Sigmoid colon (tissue), 6 donors: ENCODE measurements at regions not wholly inside any gene's neighbourhood (a gene's known extent, or its start where the extent isn't known, plus 50 kb on each side); places are given as distances from the start of the nearest gene placed in this dataset.

Source experiments
- DNase-seq: peaks from one replicate; pipeline ENCODE4 v3.0.0-alpha.2; 2019
- H3K27ac ChIP-seq, 4 donors: fragments of 200-600 bp; sonication (generic); one replicate each; pipeline ENCODE4 v1.5.1; 2016 to 2019; ENCODE audit warnings: mild to moderate bottlenecking in 1 of 4
- H3K27me3 ChIP-seq, 3 donors: fragments of 200-600 bp; sonication (generic); one replicate each; pipeline ENCODE4 v1.5.1; 2019; ENCODE audit warnings: mild to moderate bottlenecking in 1 of 3
- H3K36me3 ChIP-seq, 4 donors: fragments of 200-600 bp; sonication (generic); one replicate each; pipeline ENCODE4 v1.5.1; 2016 to 2019
- H3K4me1 ChIP-seq, 4 donors: fragments of 200-600 bp; sonication (generic); one replicate each; pipeline ENCODE4 v1.5.1; 2017 to 2019
- H3K4me3 ChIP-seq, 4 donors: fragments of 200-600 bp; sonication (generic); one replicate each; pipeline ENCODE4 v1.5.1; 2017 to 2019; ENCODE audit warnings: mild to moderate bottlenecking in 2 of 4, moderate library complexity in 1 of 4
- H3K9me3 ChIP-seq, 4 donors: fragments of 200-600 bp in 3 of 4; sonication (generic) in 3 of 4; one replicate each; pipeline versions ENCODE4 v1.5.1 to v1.6.1; 2013 to 2019
- EP300 ChIP-seq, 4 donors: sonication (generic); formaldehyde crosslinking; IDR thresholded peaks; one replicate each; pipeline ENCODE4 v1.6.1; 2017; ENCODE audit warnings: antibody characterized with exemption in 4 of 4
- POLR2A ChIP-seq, 2 donors: fragments of 450-650 bp; IDR thresholded peaks; one replicate each; pipeline ENCODE4 v1.6.1; 2016; ENCODE audit warnings: antibody characterized with exemption in 2 of 2, mild to moderate bottlenecking in 2 of 2, moderate library complexity in 2 of 2
- POLR2AphosphoS5 ChIP-seq, 4 donors: sonication (generic); formaldehyde crosslinking; IDR thresholded peaks; one replicate each; pipeline ENCODE4 v1.6.1; 2017; ENCODE audit warnings: antibody characterized with exemption in 4 of 4
- WGBS, 2 donors: extraction: QIAGEN DNeasy Blood & Tissue Kit; methylation state at CpG; one replicate each; pipeline ENCODE4 v1.1.7; 2013; 5-methylcytosine and 5-hydroxymethylcytosine counted together
- intact Hi-C: fragments of 100-400 bp; cut with DNase I; formaldehyde crosslinking; loops from one replicate; pipeline ENCODE4 v1.15.1; 2023
- TF ChIP-seq, protein P1 (sequence below), 4 experiments: fragments of 450-650 bp in 3 of 4; fragments of 200-600 bp in 1 of 4; IDR thresholded peaks; one replicate each; pipeline ENCODE4 v1.5.1; 2016 to 2019; ENCODE audit warnings: antibody characterized with exemption in 4 of 4, mild to moderate bottlenecking in 3 of 4, moderate library complexity in 2 of 4
- donor health status: healthy with polysubstance abuse.
- donor health status: healthy.

DNA sequence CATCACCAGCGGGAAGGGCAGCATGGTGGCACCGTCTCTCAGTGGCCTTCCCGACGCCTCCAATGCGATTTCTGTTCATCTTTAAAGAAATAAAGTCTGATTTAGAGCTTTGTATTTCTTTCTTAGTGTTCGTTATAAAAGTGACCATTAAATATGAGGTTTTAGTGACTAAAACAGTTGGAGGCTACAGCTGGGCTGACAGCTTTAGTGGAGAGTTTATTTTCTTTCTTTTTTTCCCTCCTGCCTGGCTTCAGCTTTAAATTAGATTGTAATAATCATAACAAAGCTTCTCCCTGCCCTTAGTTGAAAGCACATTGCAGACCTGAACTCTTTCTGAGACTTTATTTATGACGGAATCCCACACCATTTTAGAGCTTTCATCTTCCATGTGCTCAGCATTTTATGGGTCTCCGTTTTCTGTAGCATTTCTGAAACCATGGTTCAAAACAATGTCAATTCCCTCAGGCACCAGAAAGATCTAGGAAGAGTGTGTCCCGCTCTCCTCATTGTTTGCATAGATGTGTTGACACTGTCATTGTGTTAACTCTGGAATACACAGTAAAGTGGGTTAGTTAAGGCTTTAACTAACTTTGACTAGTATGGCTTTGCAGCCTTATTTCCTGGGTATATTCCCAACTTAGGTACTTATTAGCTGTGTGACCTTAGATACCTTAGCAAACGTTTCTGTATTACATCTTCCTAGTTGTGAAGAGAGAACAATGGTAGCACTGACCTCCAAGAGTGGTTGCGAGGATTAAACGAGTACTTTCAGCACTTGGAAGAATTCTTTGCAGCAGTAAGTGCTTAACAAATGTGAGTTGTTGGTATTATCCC lies 97.4 kb upstream of the PGRMC2 start:
- no peak overlapping the region for H3K4me3 ChIP-seq
- H3K27me3 ChIP-seq, result no peaks in the 10 kb centered on the region
- 79 to 84% methylated on average over 12 of the region's 12 CpGs for WGBS, 2 donors
- no peak for DNase-seq
- H3K9me3 ChIP-seq, result no peaks in the 10 kb centered on the region
- no peaks in the 10 kb centered on the region for H3K36me3 ChIP-seq
- H3K4me1 ChIP-seq, result peaks cover 0 to 72% (median 63%) of the 10 kb centered on the region in 4 donors
- TF ChIP-seq POLR2AphosphoS5 (IDR thresholded peaks at IDR 0.05) (no peak), POLR2A (IDR thresholded peaks at IDR 0.05) (no peak), EP300 (IDR thresholded peaks at IDR 0.05) (no peak)
- TF ChIP-seq, protein P1, sequence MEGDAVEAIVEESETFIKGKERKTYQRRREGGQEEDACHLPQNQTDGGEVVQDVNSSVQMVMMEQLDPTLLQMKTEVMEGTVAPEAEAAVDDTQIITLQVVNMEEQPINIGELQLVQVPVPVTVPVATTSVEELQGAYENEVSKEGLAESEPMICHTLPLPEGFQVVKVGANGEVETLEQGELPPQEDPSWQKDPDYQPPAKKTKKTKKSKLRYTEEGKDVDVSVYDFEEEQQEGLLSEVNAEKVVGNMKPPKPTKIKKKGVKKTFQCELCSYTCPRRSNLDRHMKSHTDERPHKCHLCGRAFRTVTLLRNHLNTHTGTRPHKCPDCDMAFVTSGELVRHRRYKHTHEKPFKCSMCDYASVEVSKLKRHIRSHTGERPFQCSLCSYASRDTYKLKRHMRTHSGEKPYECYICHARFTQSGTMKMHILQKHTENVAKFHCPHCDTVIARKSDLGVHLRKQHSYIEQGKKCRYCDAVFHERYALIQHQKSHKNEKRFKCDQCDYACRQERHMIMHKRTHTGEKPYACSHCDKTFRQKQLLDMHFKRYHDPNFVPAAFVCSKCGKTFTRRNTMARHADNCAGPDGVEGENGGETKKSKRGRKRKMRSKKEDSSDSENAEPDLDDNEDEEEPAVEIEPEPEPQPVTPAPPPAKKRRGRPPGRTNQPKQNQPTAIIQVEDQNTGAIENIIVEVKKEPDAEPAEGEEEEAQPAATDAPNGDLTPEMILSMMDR (IDR thresholded peaks at IDR 0.05), result no peak
- intact Hi-C loops, result loop anchor here (5.0 kb wide), 3 partner anchors 323 to 707 kb away; partner anchors contain the start of genes LARP1B and SCLT1
- H3K27ac ChIP-seq, result peak overlapping the region; percentile 82 to 88 (median 84)

- Histone ChIP-seq H3K27me3 (no peaks in the 10 kb centered on the region), H3K36me3 (no peaks in the 10 kb centered on the region), H3K9me3 (no peaks in the 10 kb centered on the region), H3K4me3 (no peak overlapping the region), H3K27ac (peak overlapping the region; percentile 82 to 88 (median 84)), H3K4me1 (peaks cover 0 to 68% (median 56%) of the 10 kb centered on the region in 4 donors)
- no peak for DNase-seq
- no peak for TF ChIP-seq POLR2AphosphoS5 (IDR thresholded peaks at IDR 0.05)
- no peak for TF ChIP-seq EP300 (IDR thresholded peaks at IDR 0.05)
- TF ChIP-seq POLR2A (IDR thresholded peaks at IDR 0.05), result no peak
- TF ChIP-seq, protein P1 (IDR thresholded peaks at IDR 0.05), result no peak
- intact Hi-C loops, result no loop called here
- WGBS, 2 donors, result 89 to 90% methylated on average over 2 of the region's 2 CpGs
These were observed 96.5 kb upstream of the PGRMC2 start for GRCh38 chr4:128384091-128384520.

GRCh38 chr4:128381748-128382559 lies 94.3 kb upstream of the PGRMC2 start:
- no peaks in the 10 kb centered on the region for H3K27me3 ChIP-seq
- no peak overlapping the region for H3K27ac ChIP-seq
- H3K36me3 ChIP-seq, result no peaks in the 10 kb centered on the region
- H3K4me3 ChIP-seq, result no peak overlapping the region
- no peaks in the 10 kb centered on the region for H3K9me3 ChIP-seq
- TF ChIP-seq POLR2A (IDR thresholded peaks at IDR 0.05), result no peak
- TF ChIP-seq, protein P1 (IDR thresholded peaks at IDR 0.05), result no peak
- no peak for TF ChIP-seq POLR2AphosphoS5 (IDR thresholded peaks at IDR 0.05)
- no peak for TF ChIP-seq EP300 (IDR thresholded peaks at IDR 0.05)
- H3K4me1 ChIP-seq, result peaks cover 0 to 48% (median 35%) of the 10 kb centered on the region in 4 donors
- intact Hi-C loops, result no loop called here
- DNase-seq, result no peak
- WGBS, 2 donors, result 23 to 57% methylated on average over 4 of the region's 4 CpGs

DNA sequence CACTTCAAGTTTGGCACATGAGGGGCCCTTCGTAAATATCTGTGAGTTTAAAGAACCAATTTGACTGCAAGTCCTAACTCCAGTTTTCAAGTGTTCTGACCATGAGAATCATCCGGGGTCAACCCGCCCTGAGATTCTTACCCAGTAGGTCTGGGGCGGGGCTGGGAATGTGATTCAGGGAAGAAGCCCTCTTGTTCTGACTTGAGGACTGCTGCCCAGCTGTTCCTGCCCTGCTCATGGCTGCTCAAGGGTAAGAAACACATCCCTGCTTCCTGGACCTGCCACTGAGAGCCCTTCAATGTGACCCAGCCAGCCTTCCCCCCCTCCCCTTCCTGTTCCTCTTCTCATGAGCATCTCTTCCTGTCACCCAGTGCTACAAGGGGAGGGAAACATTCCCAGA lies 92.7 kb upstream of the PGRMC2 start:
- intact Hi-C loops, result no loop called here
- H3K36me3 ChIP-seq, result no peaks in the 10 kb centered on the region
- peaks cover 0 to 32% (median 19%) of the 10 kb centered on the region in 4 donors for H3K4me1 ChIP-seq
- no peaks in the 10 kb centered on the region for H3K27me3 ChIP-seq
- no peak overlapping the region for H3K4me3 ChIP-seq
- 89 to 91% methylated on average over 4 of the region's 4 CpGs for WGBS, 2 donors
- TF ChIP-seq POLR2A (IDR thresholded peaks at IDR 0.05) (no peak), POLR2AphosphoS5 (IDR thresholded peaks at IDR 0.05) (no peak), EP300 (IDR thresholded peaks at IDR 0.05) (no peak)
- TF ChIP-seq, protein P1 (IDR thresholded peaks at IDR 0.05), result no peak
- no peak for DNase-seq
- H3K27ac ChIP-seq, result no peak overlapping the region
- no peaks in the 10 kb centered on the region for H3K9me3 ChIP-seq
